Trophoblast cell (in vitro differentiated cells and primary cell): ENCODE measurements at regions not wholly inside any gene's neighbourhood (a gene's known extent, or its start where the extent isn't known, plus 50 kb on each side); places are given as distances from the start of the nearest gene placed in this dataset.

Experiments
- DNase-seq, 2 donors: peaks; one replicate each; pipeline ENCODE4 v3.0.0-alpha.2; 2016
- H2AFZ ChIP-seq: 2 replicates; pipeline ENCODE4 v1.6.1; 2013; ENCODE audit warnings: low read length, moderate library complexity, mild to moderate bottlenecking; ENCODE audit not compliant: insufficient read depth, poor library complexity
- H2AK5ac ChIP-seq: 2 replicates; pipeline ENCODE4 v1.6.1; 2013; ENCODE audit warnings: mild to moderate bottlenecking, low read length
- H2BK120ac ChIP-seq: 2 replicates; pipeline ENCODE4 v1.6.1; 2013; ENCODE audit warnings: low read length, mild to moderate bottlenecking, moderate library complexity; ENCODE audit not compliant: insufficient read depth, poor library complexity
- H2BK12ac ChIP-seq: 2 replicates; pipeline ENCODE4 v1.6.1; 2013; ENCODE audit warnings: mild to moderate bottlenecking, low read length, moderate library complexity
- H2BK5ac ChIP-seq: 2 replicates; pipeline ENCODE4 v1.6.1; 2013; ENCODE audit warnings: low read length, low read depth, moderate library complexity, mild to moderate bottlenecking; ENCODE audit not compliant: poor library complexity
- H3K14ac ChIP-seq: 2 replicates; pipeline ENCODE4 v1.6.1; 2013; ENCODE audit warnings: mild to moderate bottlenecking, low read length
- H3K18ac ChIP-seq: 2 replicates; pipeline ENCODE4 v1.6.1; 2013; ENCODE audit warnings: mild to moderate bottlenecking, low read length
- H3K23ac ChIP-seq: 2 replicates; pipeline ENCODE4 v1.6.1; 2013; ENCODE audit warnings: low read length
- H3K27ac ChIP-seq: 2 replicates; pipeline ENCODE4 v1.5.1; 2013; ENCODE audit warnings: low read depth, mild to moderate bottlenecking, inconsistent platforms, low read length, moderate library complexity
- H3K27me3 ChIP-seq: 2 replicates; pipeline ENCODE4 v1.6.1; 2013; ENCODE audit warnings: inconsistent platforms, mild to moderate bottlenecking, low read length, moderate library complexity; ENCODE audit not compliant: insufficient read depth
- H3K36me3 ChIP-seq, 2 experiments: 1 replicate in 1 of 2; 2 replicates in 1 of 2; pipeline ENCODE4 v1.6.1; 2013; ENCODE audit warnings: low read length in 2 of 2, mild to moderate bottlenecking in 2 of 2, moderate library complexity in 1 of 2; ENCODE audit not compliant: insufficient read depth in 2 of 2, control insufficient read depth in 1 of 2
- H3K4ac ChIP-seq: 2 replicates; pipeline ENCODE4 v1.6.1; 2013; ENCODE audit warnings: low read depth, mild to moderate bottlenecking, low read length, moderate library complexity
- H3K4me1 ChIP-seq, 2 experiments: 1 replicate in 1 of 2; 2 replicates in 1 of 2; pipeline ENCODE4 v1.6.1; 2013; ENCODE audit warnings: low read length in 2 of 2, mild to moderate bottlenecking in 2 of 2, moderate library complexity in 1 of 2; ENCODE audit not compliant: insufficient read depth in 2 of 2, control insufficient read depth in 1 of 2
- H3K4me2 ChIP-seq: 2 replicates; pipeline ENCODE4 v1.6.1; 2013; ENCODE audit warnings: inconsistent platforms, mild to moderate bottlenecking, low read length, moderate library complexity
- H3K4me3 ChIP-seq: 2 replicates; pipeline ENCODE4 v1.5.1; 2013; ENCODE audit warnings: mild to moderate bottlenecking, low read depth, low read length, inconsistent platforms
- H3K79me1 ChIP-seq: one replicate; pipeline ENCODE4 v1.6.1; 2013; ENCODE audit warnings: low read length
- H3K79me2 ChIP-seq: 2 replicates; pipeline ENCODE4 v1.6.1; 2013; ENCODE audit warnings: low read length, mild to moderate bottlenecking; ENCODE audit not compliant: control insufficient read depth, insufficient read depth, poor library complexity
- H3K9ac ChIP-seq: 2 replicates; pipeline ENCODE4 v1.6.1; 2013; ENCODE audit warnings: mild to moderate bottlenecking, low read length
- H3K9me3 ChIP-seq: 2 replicates; pipeline ENCODE4 v1.6.1; 2013; ENCODE audit warnings: low read depth, mild to moderate bottlenecking, control low read depth, inconsistent platforms, low read length; ENCODE audit not compliant: insufficient read depth
- H4K12ac ChIP-seq: 2 replicates; pipeline ENCODE4 v1.6.1; 2013; ENCODE audit warnings: low read depth, mild to moderate bottlenecking, low read length, moderate library complexity
- H4K8ac ChIP-seq: 2 replicates; pipeline ENCODE4 v1.6.1; 2013; ENCODE audit warnings: low read depth, mild to moderate bottlenecking, low read length, moderate library complexity
- H4K91ac ChIP-seq: one replicate; pipeline ENCODE4 v1.6.1; 2013; ENCODE audit warnings: low read depth, mild to moderate bottlenecking, low read length, moderate library complexity
- WGBS: extraction: QIAGEN DNeasy Blood & Tissue Kit; methylation state at CpG from one replicate; pipeline ENCODE4 v1.1.7; 2013; ENCODE audit warnings: missing lambda C conversion rate; ENCODE audit not compliant: insufficient read length, insufficient coverage; ENCODE audit errors: extremely low coverage; 5-methylcytosine and 5-hydroxymethylcytosine counted together

DNA sequence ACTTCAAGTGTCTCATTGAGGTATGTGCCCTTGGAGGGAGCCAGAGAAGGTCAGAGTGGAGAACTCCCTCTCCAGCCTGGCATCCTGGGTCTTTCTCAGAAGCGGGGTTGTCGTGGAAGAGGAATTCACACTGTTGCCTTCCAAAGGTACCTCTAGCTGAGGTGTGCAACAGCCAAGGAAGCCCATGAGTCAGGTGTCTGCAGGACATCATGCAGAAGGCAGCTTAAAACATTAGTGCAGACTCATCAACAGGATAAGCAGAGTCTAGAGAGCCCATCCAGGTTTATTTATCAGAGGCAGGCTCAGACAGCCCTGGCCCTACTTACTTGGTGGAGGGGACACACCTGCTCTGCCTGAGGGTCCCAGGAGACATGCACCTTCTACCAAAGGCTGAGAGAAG, 95.6 kb upstream of the TPM1 start:
- no peak overlapping the region for H3K9ac ChIP-seq
- H3K23ac ChIP-seq = no peak overlapping the region
- H4K12ac ChIP-seq = no peak overlapping the region
- peak overlapping the region; percentile 77 for H2BK120ac ChIP-seq
- peaks cover 19 to 28% of the 10 kb centered on the region in 2 experiments for H3K4me1 ChIP-seq
- no CpG with 5 or more reads among the region's 2 CpGs for WGBS
- no peak overlapping the region for H3K4me3 ChIP-seq
- H3K4ac ChIP-seq = no peak overlapping the region
- H4K91ac ChIP-seq = peak overlapping the region; percentile 89
- no peaks in the 10 kb centered on the region for H3K27me3 ChIP-seq
- H4K8ac ChIP-seq = no peak overlapping the region
- no peak overlapping the region for H2AFZ ChIP-seq
- peaks cover 3% of the 10 kb centered on the region for H3K79me2 ChIP-seq
- H3K9me3 ChIP-seq = no peaks in the 10 kb centered on the region
- no peak for DNase-seq
- peak overlapping the region; percentile 61 for H2BK12ac ChIP-seq
- no peak overlapping the region for H2AK5ac ChIP-seq
- no peaks in the 10 kb centered on the region for H3K36me3 ChIP-seq
- H3K18ac ChIP-seq = no peak overlapping the region
- peaks cover 44% of the 10 kb centered on the region for H3K79me1 ChIP-seq
- H3K27ac ChIP-seq = peak overlapping the region; percentile 63
- H3K4me2 ChIP-seq = no peak overlapping the region
- H3K14ac ChIP-seq = peak overlapping the region; percentile 72
- peak overlapping the region; percentile 28 for H2BK5ac ChIP-seq

DNA sequence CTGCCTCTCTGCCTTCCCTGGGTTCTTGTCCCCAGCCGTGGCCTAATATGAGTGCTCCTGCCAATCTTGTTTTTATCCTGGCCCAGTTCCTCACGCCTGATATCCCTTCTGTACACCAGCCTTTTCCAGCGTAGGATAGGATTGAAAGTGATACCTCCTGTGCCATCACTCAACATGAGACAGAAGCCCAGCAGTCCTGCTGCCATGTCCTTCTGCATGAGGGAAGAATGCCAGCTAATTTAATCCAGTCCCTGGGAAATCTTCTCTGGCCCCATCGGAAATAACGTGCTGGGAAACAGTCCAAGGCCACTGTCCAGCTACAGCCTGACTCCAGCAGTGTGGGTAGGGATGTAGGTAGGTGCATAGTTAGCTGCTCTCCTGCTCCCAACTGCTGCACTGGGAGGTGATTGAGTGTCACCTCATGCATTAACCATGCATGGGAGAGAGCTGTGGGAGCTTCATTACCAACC, 92.0 kb upstream of the TPM1 start:
- H3K79me2 ChIP-seq = no peaks in the 10 kb centered on the region
- peak overlapping the region; percentile 7 for H2BK12ac ChIP-seq
- H3K4me3 ChIP-seq = no peak overlapping the region
- no peak overlapping the region for H2AFZ ChIP-seq
- H4K8ac ChIP-seq = no peak overlapping the region
- H3K23ac ChIP-seq = no peak overlapping the region
- DNase-seq = no peak
- peaks cover 1% of the 10 kb centered on the region for H3K9me3 ChIP-seq
- H3K27me3 ChIP-seq = no peaks in the 10 kb centered on the region
- no peak overlapping the region for H2AK5ac ChIP-seq
- no CpG with 5 or more reads among the region's 5 CpGs for WGBS
- no peak overlapping the region for H3K4ac ChIP-seq
- H3K27ac ChIP-seq = no peak overlapping the region
- H3K36me3 ChIP-seq = no peaks in the 10 kb centered on the region
- no peak overlapping the region for H2BK5ac ChIP-seq
- peaks cover 13 to 17% of the 10 kb centered on the region in 2 experiments for H3K4me1 ChIP-seq
- H3K4me2 ChIP-seq = no peak overlapping the region
- peak overlapping the region; percentile 7 for H3K18ac ChIP-seq
- H4K12ac ChIP-seq = no peak overlapping the region
- no peak overlapping the region for H2BK120ac ChIP-seq
- H3K9ac ChIP-seq = no peak overlapping the region
- peaks cover 26% of the 10 kb centered on the region for H3K79me1 ChIP-seq
- H4K91ac ChIP-seq = peak overlapping the region; percentile 12
- no peak overlapping the region for H3K14ac ChIP-seq

GRCh38 chr15:62951481-62951880, 91.1 kb upstream of the TPM1 start:
- Histone ChIP-seq H3K14ac (no peak overlapping the region), H3K27ac (no peak overlapping the region), H3K36me3 (no peaks in the 10 kb centered on the region), H4K8ac (no peak overlapping the region), H3K23ac (no peak overlapping the region), H3K27me3 (no peaks in the 10 kb centered on the region), H3K4me1 (peaks cover 5 to 8% of the 10 kb centered on the region in 2 experiments), H3K4me3 (no peak overlapping the region), H2BK12ac (no peak overlapping the region), H2AFZ (no peak overlapping the region), H3K4me2 (no peak overlapping the region), H3K79me2 (no peaks in the 10 kb centered on the region), H2BK120ac (no peak overlapping the region), H4K91ac (no peak overlapping the region), H4K12ac (no peak overlapping the region), H3K4ac (no peak overlapping the region), H3K9me3 (peaks cover 1% of the 10 kb centered on the region), H2AK5ac (no peak overlapping the region), H3K9ac (no peak overlapping the region), H2BK5ac (no peak overlapping the region), H3K79me1 (peaks cover 17% of the 10 kb centered on the region), H3K18ac (no peak overlapping the region)
- peak; percentile 81 for DNase-seq
- WGBS = no CpG with 5 or more reads among the region's 5 CpGs

- no peak overlapping the region for H3K4me2 ChIP-seq
- H3K14ac ChIP-seq = no peak overlapping the region
- no peak overlapping the region for H3K18ac ChIP-seq
- no peaks in the 10 kb centered on the region for H3K27me3 ChIP-seq
- no peak overlapping the region for H4K8ac ChIP-seq
- H3K79me1 ChIP-seq = peaks cover 7% of the 10 kb centered on the region
- no peak overlapping the region for H3K4ac ChIP-seq
- no peak overlapping the region for H2BK12ac ChIP-seq
- DNase-seq = peak; percentile 7 to 42
- H3K23ac ChIP-seq = no peak overlapping the region
- no peaks in the 10 kb centered on the region for H3K79me2 ChIP-seq
- H3K4me1 ChIP-seq = peaks cover 0 to 4% of the 10 kb centered on the region in 2 experiments
- H3K9ac ChIP-seq = no peak overlapping the region
- no peak overlapping the region for H4K91ac ChIP-seq
- no peak overlapping the region for H3K4me3 ChIP-seq
- WGBS = no CpG with 5 or more reads among the region's 29 CpGs
- no peak overlapping the region for H2AFZ ChIP-seq
- no peak overlapping the region for H3K27ac ChIP-seq
- no peak overlapping the region for H4K12ac ChIP-seq
- H3K9me3 ChIP-seq = peaks cover 1% of the 10 kb centered on the region
- H3K36me3 ChIP-seq = no peaks in the 10 kb centered on the region
- no peak overlapping the region for H2BK5ac ChIP-seq
- no peak overlapping the region for H2BK120ac ChIP-seq
- no peak overlapping the region for H2AK5ac ChIP-seq
These were observed 89.5 kb upstream of the TPM1 start for GRCh38 chr15:62953021-62953420.
